Activated effector memory CD4-positive, alpha-beta T cell treated with anti-CD3 and anti-CD28 coated beads, Interleukin-2, amount 50 U/mL, for 16 hours (primary cell): ENCODE measurements at regions not wholly inside any gene's neighbourhood (a gene's known extent, or its start where the extent isn't known, plus 50 kb on each side); places are given as distances from the start of the nearest gene placed in this dataset.
"Not testable (repeated sequence)": the region's sequence is repeated elsewhere in the genome, so short reads cannot be mapped to it uniquely, and the experiment has no call there.

ENCODE experiments used
- DNase-seq: peaks from one replicate; pipeline ENCODE4 v3.0.0-alpha.2; 2020

GRCh38 chr2:41187376-41188122 lies 735.7 kb upstream of the SLC8A1 start:
- DNase-seq, result no peak

- DNase-seq, result no peak
Observed at GRCh38 chr2:41194230-41194629, 742.3 kb upstream of the SLC8A1 start.

GRCh38 chr2:41197781-41198180 lies 745.9 kb upstream of the SLC8A1 start:
- DNase-seq, result no peak

GRCh38 chr2:41199334-41199733 lies 747.4 kb upstream of the SLC8A1 start:
- DNase-seq, result no peak

GRCh38 chr2:41204315-41204714 lies 752.4 kb upstream of the SLC8A1 start:
- DNase-seq, result no peak

- DNase-seq, result no peak
Observed at GRCh38 chr2:41206004-41206403, 754.1 kb upstream of the SLC8A1 start.

- no peak for DNase-seq
Observed at GRCh38 chr2:41207578-41207977, 755.7 kb upstream of the SLC8A1 start.

- DNase-seq, result not testable (repeated sequence)
Observed at GRCh38 chr2:41210030-41210429, 758.1 kb upstream of the SLC8A1 start.

GRCh38 chr2:41216978-41217377 lies 765.1 kb upstream of the SLC8A1 start:
- DNase-seq, result no peak

GRCh38 chr2:41222593-41222992 lies 770.7 kb upstream of the SLC8A1 start:
- DNase-seq, result no peak

- no peak for DNase-seq
Observed at GRCh38 chr2:41234093-41234492, 782.2 kb upstream of the SLC8A1 start.

GRCh38 chr2:41241325-41242000 lies 789.6 kb upstream of the SLC8A1 start:
- DNase-seq, result no peak

GRCh38 chr2:41242001-41242331 lies 790.1 kb upstream of the SLC8A1 start:
- no peak for DNase-seq

GRCh38 chr2:41267929-41268659 lies 779.7 kb upstream of the PKDCC start:
- DNase-seq, result no peak

- no peak for DNase-seq
Observed at GRCh38 chr2:41283079-41283775, 764.6 kb upstream of the PKDCC start.

- no peak for DNase-seq
Observed at GRCh38 chr2:41293491-41293890, 754.3 kb upstream of the PKDCC start.

- no peak for DNase-seq
Observed at GRCh38 chr2:41294331-41294730, 753.5 kb upstream of the PKDCC start.

GRCh38 chr2:41313082-41313481 lies 734.7 kb upstream of the PKDCC start:
- DNase-seq, result no peak

- DNase-seq, result no peak
Observed at GRCh38 chr2:41314511-41315070, 733.2 kb upstream of the PKDCC start.

- DNase-seq, result no peak
Observed at GRCh38 chr2:41319437-41319836, 728.4 kb upstream of the PKDCC start.

GRCh38 chr2:41320491-41320890 lies 727.3 kb upstream of the PKDCC start:
- no peak for DNase-seq

- no peak for DNase-seq
Observed at GRCh38 chr2:41321351-41321750, 726.5 kb upstream of the PKDCC start.

GRCh38 chr2:41326851-41327250 lies 721.0 kb upstream of the PKDCC start:
- no peak for DNase-seq
